HepG2 (cell line): ENCODE measurements at regions not wholly inside any gene's neighbourhood (a gene's known extent, or its start where the extent isn't known, plus 50 kb on each side); places are given as distances from the start of the nearest gene placed in this dataset.

Experiments
- ATAD3A ChIP-seq: sonication (generic); formaldehyde crosslinking; IDR thresholded peaks from 2 replicates; pipeline ENCODE4 v1.4.0; 2020; ENCODE audit warnings: missing genetic modification reagents
- DNMT3B ChIP-seq: conservative IDR thresholded peaks from 2 replicates; pipeline ENCODE4 v1.6.1; 2016; ENCODE audit warnings: missing biosample characterization, control low read depth
- ZNF234 ChIP-seq: sonication (generic); formaldehyde crosslinking; conservative IDR thresholded peaks from 2 replicates; pipeline ENCODE4 v1.5.1; 2020; ENCODE audit warnings: mild to moderate bottlenecking, missing genetic modification reagents
- ZNF343 ChIP-seq: sonication (generic); formaldehyde crosslinking; IDR thresholded peaks from 2 replicates; pipeline ENCODE4 v1.4.0; 2020; ENCODE audit warnings: mild to moderate bottlenecking, missing genetic modification reagents
- ZNF619 ChIP-seq: sonication (generic); formaldehyde crosslinking; IDR thresholded peaks from 2 replicates; pipeline ENCODE4 v1.4.0; 2020; ENCODE audit warnings: mild to moderate bottlenecking, missing genetic modification reagents
- ZNF749 ChIP-seq: sonication (generic); formaldehyde crosslinking; IDR thresholded peaks from 2 replicates; pipeline ENCODE4 v1.8.0; 2022; ENCODE audit warnings: mild to moderate bottlenecking, missing genetic modification reagents, moderate library complexity, borderline replicate concordance
- TF ChIP-seq, protein P1 (sequence below): sonication (generic); formaldehyde crosslinking; IDR thresholded peaks from 2 replicates; pipeline ENCODE4 v1.4.0; 2020; ENCODE audit warnings: missing genetic modification reagents
- TF ChIP-seq, protein P2 (sequence below): sonication (generic); formaldehyde crosslinking; IDR thresholded peaks from 2 replicates; pipeline ENCODE4 v1.5.0; 2020; ENCODE audit warnings: mild to moderate bottlenecking, missing genetic modification reagents, borderline replicate concordance
- TF ChIP-seq, protein P3 (sequence below): sonication (generic); formaldehyde crosslinking; IDR thresholded peaks from 2 replicates; pipeline ENCODE4 v1.4.0; 2020; ENCODE audit warnings: missing genetic modification reagents
- TF ChIP-seq, protein P4 (sequence below): IDR thresholded peaks from 2 replicates; pipeline ENCODE4 v1.4.0; 2020; ENCODE audit warnings: mild to moderate bottlenecking, missing genetic modification reagents
- TF ChIP-seq, protein P5 (sequence below): conservative IDR thresholded peaks from 2 replicates; pipeline ENCODE4 v1.6.1; 2018; ENCODE audit warnings: missing genetic modification reagents
- TF ChIP-seq, protein P6 (sequence below): sonication (generic); formaldehyde crosslinking; IDR thresholded peaks from 2 replicates; pipeline ENCODE4 v1.4.0; 2020; ENCODE audit warnings: missing genetic modification reagents, borderline replicate concordance

DNA sequence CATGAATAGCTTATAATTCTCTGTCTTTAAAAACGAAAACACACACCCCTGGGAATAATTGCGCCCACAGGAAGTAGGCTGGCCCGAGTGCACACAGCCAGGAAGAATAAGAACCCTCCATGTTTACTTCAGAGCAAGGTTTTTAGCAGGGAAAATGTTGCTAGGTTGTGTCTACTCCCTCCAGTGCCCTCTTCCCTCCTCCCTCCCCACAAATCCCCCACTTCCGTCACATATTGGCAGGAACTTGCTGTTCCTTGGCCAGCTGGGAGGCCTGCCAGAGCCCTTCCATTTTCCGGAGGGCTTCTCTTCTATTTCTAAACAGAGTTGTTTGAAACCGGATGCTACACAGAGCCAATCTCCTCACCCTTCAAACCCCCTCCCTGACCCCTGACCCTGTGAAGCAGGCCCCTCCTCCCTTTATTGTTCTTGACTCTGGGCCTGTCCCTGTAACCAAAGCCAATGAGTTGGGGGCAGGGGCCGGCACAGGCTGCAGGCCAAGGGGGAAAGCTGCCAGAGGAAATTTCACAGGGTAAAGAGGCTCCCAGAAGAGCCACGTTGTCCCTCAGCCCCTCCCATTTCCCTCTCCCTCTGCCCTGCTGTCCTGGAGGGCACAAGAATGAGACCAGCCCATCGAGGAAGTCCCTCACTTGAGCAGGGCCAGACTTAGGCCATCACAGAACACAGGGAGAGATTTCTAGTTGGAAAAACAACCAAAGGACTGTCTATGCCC, 49.8 kb upstream of the LGALSL start (continued):
- no peak for TF ChIP-seq ZNF619 (CRISPR knock-in tag)
- no peak for TF ChIP-seq DNMT3B
- TF ChIP-seq, protein P1, sequence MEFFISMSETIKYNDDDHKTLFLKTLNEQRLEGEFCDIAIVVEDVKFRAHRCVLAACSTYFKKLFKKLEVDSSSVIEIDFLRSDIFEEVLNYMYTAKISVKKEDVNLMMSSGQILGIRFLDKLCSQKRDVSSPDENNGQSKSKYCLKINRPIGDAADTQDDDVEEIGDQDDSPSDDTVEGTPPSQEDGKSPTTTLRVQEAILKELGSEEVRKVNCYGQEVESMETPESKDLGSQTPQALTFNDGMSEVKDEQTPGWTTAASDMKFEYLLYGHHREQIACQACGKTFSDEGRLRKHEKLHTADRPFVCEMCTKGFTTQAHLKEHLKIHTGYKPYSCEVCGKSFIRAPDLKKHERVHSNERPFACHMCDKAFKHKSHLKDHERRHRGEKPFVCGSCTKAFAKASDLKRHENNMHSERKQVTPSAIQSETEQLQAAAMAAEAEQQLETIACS (CRISPR knock-in tag) = no peak
- TF ChIP-seq ATAD3A (CRISPR knock-in tag) = no peak
- TF ChIP-seq, protein P2, sequence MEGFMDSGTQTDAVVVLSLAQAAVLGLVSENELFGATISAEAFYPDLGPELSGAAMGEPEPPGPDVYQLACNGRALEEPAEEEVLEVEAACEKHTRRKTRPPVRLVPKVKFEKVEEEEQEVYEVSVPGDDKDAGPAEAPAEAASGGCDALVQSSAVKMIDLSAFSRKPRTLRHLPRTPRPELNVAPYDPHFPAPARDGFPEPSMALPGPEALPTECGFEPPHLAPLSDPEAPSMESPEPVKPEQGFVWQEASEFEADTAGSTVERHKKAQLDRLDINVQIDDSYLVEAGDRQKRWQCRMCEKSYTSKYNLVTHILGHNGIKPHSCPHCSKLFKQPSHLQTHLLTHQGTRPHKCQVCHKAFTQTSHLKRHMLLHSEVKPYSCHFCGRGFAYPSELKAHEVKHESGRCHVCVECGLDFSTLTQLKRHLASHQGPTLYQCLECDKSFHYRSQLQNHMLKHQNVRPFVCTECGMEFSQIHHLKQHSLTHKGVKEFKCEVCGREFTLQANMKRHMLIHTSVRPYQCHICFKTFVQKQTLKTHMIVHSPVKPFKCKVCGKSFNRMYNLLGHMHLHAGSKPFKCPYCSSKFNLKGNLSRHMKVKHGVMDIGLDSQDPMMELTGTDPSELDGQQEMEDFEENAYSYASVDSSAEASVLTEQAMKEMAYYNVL (CRISPR knock-in tag) = no peak
- no peak for TF ChIP-seq ZNF749 (CRISPR knock-in tag)
- TF ChIP-seq ZNF234 (CRISPR knock-in tag) = no peak
- TF ChIP-seq, protein P3, sequence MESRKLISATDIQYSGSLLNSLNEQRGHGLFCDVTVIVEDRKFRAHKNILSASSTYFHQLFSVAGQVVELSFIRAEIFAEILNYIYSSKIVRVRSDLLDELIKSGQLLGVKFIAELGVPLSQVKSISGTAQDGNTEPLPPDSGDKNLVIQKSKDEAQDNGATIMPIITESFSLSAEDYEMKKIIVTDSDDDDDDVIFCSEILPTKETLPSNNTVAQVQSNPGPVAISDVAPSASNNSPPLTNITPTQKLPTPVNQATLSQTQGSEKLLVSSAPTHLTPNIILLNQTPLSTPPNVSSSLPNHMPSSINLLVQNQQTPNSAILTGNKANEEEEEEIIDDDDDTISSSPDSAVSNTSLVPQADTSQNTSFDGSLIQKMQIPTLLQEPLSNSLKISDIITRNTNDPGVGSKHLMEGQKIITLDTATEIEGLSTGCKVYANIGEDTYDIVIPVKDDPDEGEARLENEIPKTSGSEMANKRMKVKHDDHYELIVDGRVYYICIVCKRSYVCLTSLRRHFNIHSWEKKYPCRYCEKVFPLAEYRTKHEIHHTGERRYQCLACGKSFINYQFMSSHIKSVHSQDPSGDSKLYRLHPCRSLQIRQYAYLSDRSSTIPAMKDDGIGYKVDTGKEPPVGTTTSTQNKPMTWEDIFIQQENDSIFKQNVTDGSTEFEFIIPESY (CRISPR knock-in tag) = no peak
- TF ChIP-seq, protein P4, sequence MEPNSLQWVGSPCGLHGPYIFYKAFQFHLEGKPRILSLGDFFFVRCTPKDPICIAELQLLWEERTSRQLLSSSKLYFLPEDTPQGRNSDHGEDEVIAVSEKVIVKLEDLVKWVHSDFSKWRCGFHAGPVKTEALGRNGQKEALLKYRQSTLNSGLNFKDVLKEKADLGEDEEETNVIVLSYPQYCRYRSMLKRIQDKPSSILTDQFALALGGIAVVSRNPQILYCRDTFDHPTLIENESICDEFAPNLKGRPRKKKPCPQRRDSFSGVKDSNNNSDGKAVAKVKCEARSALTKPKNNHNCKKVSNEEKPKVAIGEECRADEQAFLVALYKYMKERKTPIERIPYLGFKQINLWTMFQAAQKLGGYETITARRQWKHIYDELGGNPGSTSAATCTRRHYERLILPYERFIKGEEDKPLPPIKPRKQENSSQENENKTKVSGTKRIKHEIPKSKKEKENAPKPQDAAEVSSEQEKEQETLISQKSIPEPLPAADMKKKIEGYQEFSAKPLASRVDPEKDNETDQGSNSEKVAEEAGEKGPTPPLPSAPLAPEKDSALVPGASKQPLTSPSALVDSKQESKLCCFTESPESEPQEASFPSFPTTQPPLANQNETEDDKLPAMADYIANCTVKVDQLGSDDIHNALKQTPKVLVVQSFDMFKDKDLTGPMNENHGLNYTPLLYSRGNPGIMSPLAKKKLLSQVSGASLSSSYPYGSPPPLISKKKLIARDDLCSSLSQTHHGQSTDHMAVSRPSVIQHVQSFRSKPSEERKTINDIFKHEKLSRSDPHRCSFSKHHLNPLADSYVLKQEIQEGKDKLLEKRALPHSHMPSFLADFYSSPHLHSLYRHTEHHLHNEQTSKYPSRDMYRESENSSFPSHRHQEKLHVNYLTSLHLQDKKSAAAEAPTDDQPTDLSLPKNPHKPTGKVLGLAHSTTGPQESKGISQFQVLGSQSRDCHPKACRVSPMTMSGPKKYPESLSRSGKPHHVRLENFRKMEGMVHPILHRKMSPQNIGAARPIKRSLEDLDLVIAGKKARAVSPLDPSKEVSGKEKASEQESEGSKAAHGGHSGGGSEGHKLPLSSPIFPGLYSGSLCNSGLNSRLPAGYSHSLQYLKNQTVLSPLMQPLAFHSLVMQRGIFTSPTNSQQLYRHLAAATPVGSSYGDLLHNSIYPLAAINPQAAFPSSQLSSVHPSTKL (CRISPR knock-in tag) = peak; percentile 53
- TF ChIP-seq, protein P5, sequence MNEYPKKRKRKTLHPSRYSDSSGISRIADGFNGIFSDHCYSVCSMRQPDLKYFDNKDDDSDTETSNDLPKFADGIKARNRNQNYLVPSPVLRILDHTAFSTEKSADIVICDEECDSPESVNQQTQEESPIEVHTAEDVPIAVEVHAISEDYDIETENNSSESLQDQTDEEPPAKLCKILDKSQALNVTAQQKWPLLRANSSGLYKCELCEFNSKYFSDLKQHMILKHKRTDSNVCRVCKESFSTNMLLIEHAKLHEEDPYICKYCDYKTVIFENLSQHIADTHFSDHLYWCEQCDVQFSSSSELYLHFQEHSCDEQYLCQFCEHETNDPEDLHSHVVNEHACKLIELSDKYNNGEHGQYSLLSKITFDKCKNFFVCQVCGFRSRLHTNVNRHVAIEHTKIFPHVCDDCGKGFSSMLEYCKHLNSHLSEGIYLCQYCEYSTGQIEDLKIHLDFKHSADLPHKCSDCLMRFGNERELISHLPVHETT (CRISPR knock-in tag) = no peak
- no peak for TF ChIP-seq ZNF343
- TF ChIP-seq, protein P6, sequence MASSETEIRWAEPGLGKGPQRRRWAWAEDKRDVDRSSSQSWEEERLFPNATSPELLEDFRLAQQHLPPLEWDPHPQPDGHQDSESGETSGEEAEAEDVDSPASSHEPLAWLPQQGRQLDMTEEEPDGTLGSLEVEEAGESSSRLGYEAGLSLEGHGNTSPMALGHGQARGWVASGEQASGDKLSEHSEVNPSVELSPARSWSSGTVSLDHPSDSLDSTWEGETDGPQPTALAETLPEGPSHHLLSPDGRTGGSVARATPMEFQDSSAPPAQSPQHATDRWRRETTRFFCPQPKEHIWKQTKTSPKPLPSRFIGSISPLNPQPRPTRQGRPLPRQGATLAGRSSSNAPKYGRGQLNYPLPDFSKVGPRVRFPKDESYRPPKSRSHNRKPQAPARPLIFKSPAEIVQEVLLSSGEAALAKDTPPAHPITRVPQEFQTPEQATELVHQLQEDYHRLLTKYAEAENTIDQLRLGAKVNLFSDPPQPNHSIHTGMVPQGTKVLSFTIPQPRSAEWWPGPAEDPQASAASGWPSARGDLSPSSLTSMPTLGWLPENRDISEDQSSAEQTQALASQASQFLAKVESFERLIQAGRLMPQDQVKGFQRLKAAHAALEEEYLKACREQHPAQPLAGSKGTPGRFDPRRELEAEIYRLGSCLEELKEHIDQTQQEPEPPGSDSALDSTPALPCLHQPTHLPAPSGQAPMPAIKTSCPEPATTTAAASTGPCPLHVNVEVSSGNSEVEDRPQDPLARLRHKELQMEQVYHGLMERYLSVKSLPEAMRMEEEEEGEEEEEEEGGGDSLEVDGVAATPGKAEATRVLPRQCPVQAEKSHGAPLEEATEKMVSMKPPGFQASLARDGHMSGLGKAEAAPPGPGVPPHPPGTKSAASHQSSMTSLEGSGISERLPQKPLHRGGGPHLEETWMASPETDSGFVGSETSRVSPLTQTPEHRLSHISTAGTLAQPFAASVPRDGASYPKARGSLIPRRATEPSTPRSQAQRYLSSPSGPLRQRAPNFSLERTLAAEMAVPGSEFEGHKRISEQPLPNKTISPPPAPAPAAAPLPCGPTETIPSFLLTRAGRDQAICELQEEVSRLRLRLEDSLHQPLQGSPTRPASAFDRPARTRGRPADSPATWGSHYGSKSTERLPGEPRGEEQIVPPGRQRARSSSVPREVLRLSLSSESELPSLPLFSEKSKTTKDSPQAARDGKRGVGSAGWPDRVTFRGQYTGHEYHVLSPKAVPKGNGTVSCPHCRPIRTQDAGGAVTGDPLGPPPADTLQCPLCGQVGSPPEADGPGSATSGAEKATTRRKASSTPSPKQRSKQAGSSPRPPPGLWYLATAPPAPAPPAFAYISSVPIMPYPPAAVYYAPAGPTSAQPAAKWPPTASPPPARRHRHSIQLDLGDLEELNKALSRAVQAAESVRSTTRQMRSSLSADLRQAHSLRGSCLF (CRISPR knock-in tag) = no peak
